Neural cell (in vitro differentiated cells): ENCODE measurements at regions not wholly inside any gene's neighbourhood (a gene's known extent, or its start where the extent isn't known, plus 50 kb on each side); places are given as distances from the start of the nearest gene placed in this dataset.

Source experiments
- H2AFZ ChIP-seq: fragments of 200-600, 300-800 bp; sonication (generic), shearing (Covaris generic); 2 replicates; pipeline ENCODE4 v1.6.0; 2014; ENCODE audit warnings: low read depth, mild to moderate bottlenecking, antibody characterized with exemption, low read length, moderate library complexity
- H3F3A ChIP-seq: fragments of 200-600 bp; shearing (Covaris generic); 2 replicates; pipeline ENCODE4 v1.6.1; 2016; ENCODE audit warnings: mild to moderate bottlenecking, moderate library complexity, mixed read lengths, antibody characterized with exemption, low read length; ENCODE audit not compliant: insufficient read depth, poor library complexity, severe bottlenecking
- H3K27ac ChIP-seq: fragments of 200-600, 300-800 bp; sonication (generic), shearing (Covaris generic); 2 replicates; pipeline ENCODE4 v1.5.1; 2014; ENCODE audit warnings: mild to moderate bottlenecking, low read length, moderate library complexity
- H3K27me3 ChIP-seq: fragments of 300-800, 200-600 bp; sonication (generic), shearing (Covaris generic); 2 replicates; pipeline ENCODE4 v1.6.0; 2014; ENCODE audit warnings: mild to moderate bottlenecking, low read depth, low read length, moderate library complexity; ENCODE audit not compliant: insufficient read depth
- H3K36me3 ChIP-seq: fragments of 300-800, 200-600 bp; sonication (generic), shearing (Covaris generic); 2 replicates; pipeline ENCODE4 v1.5.1; 2014; ENCODE audit warnings: mild to moderate bottlenecking, antibody characterized with exemption, low read length, moderate library complexity; ENCODE audit not compliant: insufficient read depth
- H3K4me2 ChIP-seq: fragments of 300-800, 200-600 bp; sonication (generic), shearing (Covaris generic); 2 replicates; pipeline ENCODE4 v1.6.0; 2014; ENCODE audit warnings: mild to moderate bottlenecking, low read length
- H3K4me3 ChIP-seq: fragments of 300-800, 200-600 bp; sonication (generic), shearing (Covaris generic); 2 replicates; pipeline ENCODE4 v1.5.1; 2014; ENCODE audit warnings: mild to moderate bottlenecking, low read length, moderate library complexity
- H3K79me2 ChIP-seq: fragments of 200-600 bp; shearing (Covaris generic); replicated peaks from 2 replicates; pipeline ENCODE4 v1.6.0; 2014; ENCODE audit warnings: mild to moderate bottlenecking, low read length, moderate library complexity; ENCODE audit not compliant: insufficient read depth
- H3K9ac ChIP-seq: fragments of 300-800, 200-600 bp; sonication (generic), shearing (Covaris generic); 2 replicates; pipeline ENCODE4 v1.6.1; 2016; ENCODE audit warnings: mild to moderate bottlenecking, low read length, mixed read lengths
- H3K9me2 ChIP-seq: fragments of 200-600 bp; shearing (Covaris generic); 2 replicates; pipeline ENCODE4 v1.6.1; 2016; ENCODE audit warnings: mild to moderate bottlenecking, low read length, mixed read lengths; ENCODE audit not compliant: insufficient read depth
- H3K9me3 ChIP-seq: fragments of 200-600, 300-800 bp; sonication (generic), shearing (Covaris generic); 2 replicates; pipeline ENCODE4 v1.6.1; 2016; ENCODE audit warnings: mild to moderate bottlenecking, mixed run types, low read length, moderate library complexity, mixed read lengths
- H4K20me1 ChIP-seq: fragments of 200-600 bp; shearing (Covaris generic); 2 replicates; pipeline ENCODE4 v1.6.1; 2016; ENCODE audit warnings: mild to moderate bottlenecking, mixed run types; ENCODE audit not compliant: insufficient read depth
- CTCF ChIP-seq: fragments of 450-650 bp; IDR thresholded peaks from 2 replicates; pipeline ENCODE4 v1.5.1; 2014; ENCODE audit warnings: antibody characterized with exemption, mild to moderate bottlenecking, moderate library complexity; ENCODE audit not compliant: poor library complexity, severe bottlenecking
- EP300 ChIP-seq: fragments of 450-650 bp; conservative IDR thresholded peaks from 2 replicates; pipeline ENCODE4 v1.6.1; 2014; ENCODE audit warnings: antibody characterized with exemption, mild to moderate bottlenecking, moderate library complexity; ENCODE audit not compliant: poor library complexity, severe bottlenecking
- EZH2 ChIP-seq: fragments of 200-600, 300-800 bp; shearing (Covaris generic), sonication (generic); IDR thresholded peaks from 2 replicates; pipeline ENCODE4 v1.6.1; 2014; ENCODE audit warnings: antibody characterized with exemption, low read length, borderline replicate concordance, mild to moderate bottlenecking; ENCODE audit not compliant: insufficient read depth, poor library complexity, severe bottlenecking
- MXI1 ChIP-seq: fragments of 450-650 bp; conservative IDR thresholded peaks from 2 replicates; pipeline ENCODE4 v1.6.1; 2014; ENCODE audit warnings: antibody characterized with exemption, mild to moderate bottlenecking; ENCODE audit not compliant: poor library complexity, severe bottlenecking
- POLR2AphosphoS5 ChIP-seq: IDR thresholded peaks from 2 replicates; pipeline ENCODE4 v1.6.1; 2012
- RAD21 ChIP-seq: fragments of 450-650 bp; conservative IDR thresholded peaks from 2 replicates; pipeline ENCODE4 v1.6.1; 2014; ENCODE audit warnings: antibody characterized with exemption, mild to moderate bottlenecking, moderate library complexity
- SMC3 ChIP-seq: fragments of 450-650 bp; conservative IDR thresholded peaks from 2 replicates; pipeline ENCODE4 v1.6.1; 2014; ENCODE audit warnings: antibody characterized with exemption, mild to moderate bottlenecking, moderate library complexity; ENCODE audit not compliant: poor library complexity
- TAF1 ChIP-seq: IDR thresholded peaks from 2 replicates; pipeline ENCODE4 v1.6.1; 2012; ENCODE audit warnings: low read depth
- TF ChIP-seq, protein P1 (sequence below): IDR thresholded peaks from 2 replicates; pipeline ENCODE4 v1.6.1; 2012; ENCODE audit warnings: borderline replicate concordance

DNA sequence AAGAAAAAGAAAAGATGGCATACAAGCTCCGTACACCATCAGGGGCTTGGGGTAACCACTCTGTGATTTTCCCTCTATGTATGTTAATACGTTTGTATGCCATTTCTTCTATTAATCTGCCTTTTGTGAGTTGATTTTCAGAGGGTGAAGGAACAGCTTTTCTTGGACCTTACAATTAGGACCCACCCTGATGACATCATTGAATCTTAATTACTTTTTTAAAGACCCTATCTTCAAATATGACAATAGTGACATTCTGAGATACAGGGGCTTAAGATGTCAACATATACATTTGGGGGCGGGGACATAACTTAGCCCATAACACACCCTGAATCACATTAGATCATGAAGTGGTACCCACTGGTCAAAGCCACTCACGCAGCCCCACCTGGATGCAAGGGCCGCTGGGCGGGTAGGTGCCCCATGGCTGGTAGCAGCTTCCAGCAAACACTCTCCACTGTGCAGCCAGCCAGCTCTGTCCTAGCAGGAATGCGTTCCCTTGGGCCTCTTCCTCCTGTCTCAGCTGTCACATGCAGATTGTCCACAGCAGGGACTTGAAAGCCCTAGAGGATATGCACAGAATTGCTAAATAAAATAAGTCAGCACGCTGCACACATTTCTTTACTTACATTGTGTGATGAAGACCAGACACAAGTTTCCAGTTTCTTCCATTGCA, 74.5 kb downstream of the FOXF2 start:
- Histone ChIP-seq H3K4me3 (no peak overlapping the region), H3F3A (no peaks in the 10 kb centered on the region), H3K27me3 (no peaks in the 10 kb centered on the region), H3K9ac (no peak overlapping the region), H3K36me3 (no peaks in the 10 kb centered on the region), H3K9me2 (no peaks in the 10 kb centered on the region), H4K20me1 (no peaks in the 10 kb centered on the region), H3K27ac (no peak overlapping the region), H2AFZ (no peak overlapping the region), H3K9me3 (no peaks in the 10 kb centered on the region), H3K79me2 (no peaks in the 10 kb centered on the region), H3K4me2 (no peak overlapping the region)
- no peak for TF ChIP-seq EP300
- TF ChIP-seq SMC3, result no peak
- TF ChIP-seq CTCF, result no peak
- no peak for TF ChIP-seq TAF1
- TF ChIP-seq EZH2, result no peak
- TF ChIP-seq RAD21, result no peak
- TF ChIP-seq, protein P1, sequence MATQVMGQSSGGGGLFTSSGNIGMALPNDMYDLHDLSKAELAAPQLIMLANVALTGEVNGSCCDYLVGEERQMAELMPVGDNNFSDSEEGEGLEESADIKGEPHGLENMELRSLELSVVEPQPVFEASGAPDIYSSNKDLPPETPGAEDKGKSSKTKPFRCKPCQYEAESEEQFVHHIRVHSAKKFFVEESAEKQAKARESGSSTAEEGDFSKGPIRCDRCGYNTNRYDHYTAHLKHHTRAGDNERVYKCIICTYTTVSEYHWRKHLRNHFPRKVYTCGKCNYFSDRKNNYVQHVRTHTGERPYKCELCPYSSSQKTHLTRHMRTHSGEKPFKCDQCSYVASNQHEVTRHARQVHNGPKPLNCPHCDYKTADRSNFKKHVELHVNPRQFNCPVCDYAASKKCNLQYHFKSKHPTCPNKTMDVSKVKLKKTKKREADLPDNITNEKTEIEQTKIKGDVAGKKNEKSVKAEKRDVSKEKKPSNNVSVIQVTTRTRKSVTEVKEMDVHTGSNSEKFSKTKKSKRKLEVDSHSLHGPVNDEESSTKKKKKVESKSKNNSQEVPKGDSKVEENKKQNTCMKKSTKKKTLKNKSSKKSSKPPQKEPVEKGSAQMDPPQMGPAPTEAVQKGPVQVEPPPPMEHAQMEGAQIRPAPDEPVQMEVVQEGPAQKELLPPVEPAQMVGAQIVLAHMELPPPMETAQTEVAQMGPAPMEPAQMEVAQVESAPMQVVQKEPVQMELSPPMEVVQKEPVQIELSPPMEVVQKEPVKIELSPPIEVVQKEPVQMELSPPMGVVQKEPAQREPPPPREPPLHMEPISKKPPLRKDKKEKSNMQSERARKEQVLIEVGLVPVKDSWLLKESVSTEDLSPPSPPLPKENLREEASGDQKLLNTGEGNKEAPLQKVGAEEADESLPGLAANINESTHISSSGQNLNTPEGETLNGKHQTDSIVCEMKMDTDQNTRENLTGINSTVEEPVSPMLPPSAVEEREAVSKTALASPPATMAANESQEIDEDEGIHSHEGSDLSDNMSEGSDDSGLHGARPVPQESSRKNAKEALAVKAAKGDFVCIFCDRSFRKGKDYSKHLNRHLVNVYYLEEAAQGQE, result no peak
- no peak for TF ChIP-seq MXI1
- no peak for TF ChIP-seq POLR2AphosphoS5

- Histone ChIP-seq H3K27me3 (no peaks in the 10 kb centered on the region), H3K79me2 (no peaks in the 10 kb centered on the region), H3K4me2 (no peak overlapping the region), H3K9me2 (no peaks in the 10 kb centered on the region), H4K20me1 (no peaks in the 10 kb centered on the region), H3K36me3 (no peaks in the 10 kb centered on the region), H3K9ac (no peak overlapping the region), H3F3A (no peaks in the 10 kb centered on the region), H3K9me3 (no peaks in the 10 kb centered on the region), H3K4me3 (no peak overlapping the region), H2AFZ (no peak overlapping the region), H3K27ac (no peak overlapping the region)
- no peak for TF ChIP-seq CTCF
- no peak for TF ChIP-seq SMC3
- TF ChIP-seq RAD21, result no peak
- no peak for TF ChIP-seq TAF1
- TF ChIP-seq, protein P1, result no peak
These were observed 75.5 kb downstream of the FOXF2 start for GRCh38 chr6:1464781-1465370.
